GM12801 (cell line): ENCODE measurements at regions not wholly inside any gene's neighbourhood (a gene's known extent, or its start where the extent isn't known, plus 50 kb on each side); places are given as distances from the start of the nearest gene placed in this dataset.

ENCODE experiments used
- CTCF ChIP-seq: IDR thresholded peaks from one replicate; pipeline ENCODE4 v1.5.1; 2011; ENCODE audit warnings: control low read depth; ENCODE audit not compliant: insufficient read length; ENCODE audit errors: extremely low read depth

- no peak for TF ChIP-seq CTCF
Observed at GRCh38 chr5:158099571-158100105, 240.7 kb upstream of the CLINT1 start.

- no peak for TF ChIP-seq CTCF
Observed at GRCh38 chr5:158096835-158097234, 237.9 kb upstream of the CLINT1 start.

GRCh38 chr5:158086856-158087255, 227.9 kb upstream of the CLINT1 start:
- TF ChIP-seq CTCF = no peak

- no peak for TF ChIP-seq CTCF
Observed at GRCh38 chr5:158084292-158084691, 225.3 kb upstream of the CLINT1 start.

GRCh38 chr5:158082696-158083287, 223.8 kb upstream of the CLINT1 start:
- no peak for TF ChIP-seq CTCF

- no peak for TF ChIP-seq CTCF
Observed at GRCh38 chr5:158080112-158080511, 221.2 kb upstream of the CLINT1 start.

- TF ChIP-seq CTCF = no peak
Observed at GRCh38 chr5:158079097-158079496, 220.2 kb upstream of the CLINT1 start.
